ENCODE measurements at regions not wholly inside any gene's neighbourhood (a gene's known extent, or its start where the extent isn't known, plus 50 kb on each side); places are given as distances from the start of the nearest gene placed in this dataset.

DNA sequence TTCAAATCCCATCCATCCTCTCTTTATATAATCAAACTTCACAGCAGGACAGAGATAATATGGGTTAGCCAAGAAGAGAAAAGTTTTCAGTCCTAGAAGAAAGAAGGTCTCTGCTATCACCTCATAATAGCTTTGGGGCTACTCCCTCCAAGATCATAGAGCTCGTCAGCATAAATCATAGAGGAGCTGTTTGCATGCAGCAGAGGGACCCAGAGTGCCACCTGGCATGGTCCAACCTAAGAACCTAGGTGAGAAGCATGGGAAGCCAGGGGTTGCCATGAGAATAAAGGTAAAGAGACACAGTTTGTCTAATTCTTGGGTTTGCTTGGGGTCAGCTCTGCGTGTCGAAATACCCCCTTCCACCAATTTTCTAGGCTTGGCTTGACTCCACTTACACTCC, 87.1 kb upstream of the CYP1B1 start:
- Histone ChIP-seq H3K27ac (ENCODE audit: low read depth, low read length, poor library complexity, severe bottlenecking) (no peak overlapping the region), H3K36me3 (ENCODE audit: insufficient read depth, low read length) (no peaks in the 10 kb centered on the region), H2AFZ (ENCODE audit: low read length) (no peak overlapping the region), H3K4me1 (ENCODE audit: insufficient read depth, low read length, poor library complexity, severe bottlenecking) (no peaks in the 10 kb centered on the region), H3K9me3 (ENCODE audit: low read length) (no peaks in the 10 kb centered on the region), H3K4me2 (ENCODE audit: low read length) (no peak overlapping the region), H3K9me2 (ENCODE audit: insufficient read depth, low read length) (no peaks in the 10 kb centered on the region), H3K4me3 (ENCODE audit: low read depth, low read length, poor library complexity, severe bottlenecking) (no peak overlapping the region), H3K79me2 (ENCODE audit: insufficient read depth, low read depth, low read length) (no peaks in the 10 kb centered on the region), H4K20me1 (ENCODE audit: insufficient read depth, low read length) (no peaks in the 10 kb centered on the region)
- ChIA-PET CTCF (ENCODE audit: unreplicated experiment) (no interaction called here), POLR2A (interaction anchor here (0.6 kb wide), 1 partner anchor 44 kb away, joined by 5 read pairs; no protein-coding TSS in a partner anchor)
- peak; percentile 18 for DNase-seq (ENCODE audit: low spot score)
- TF ChIP-seq, protein P1, sequence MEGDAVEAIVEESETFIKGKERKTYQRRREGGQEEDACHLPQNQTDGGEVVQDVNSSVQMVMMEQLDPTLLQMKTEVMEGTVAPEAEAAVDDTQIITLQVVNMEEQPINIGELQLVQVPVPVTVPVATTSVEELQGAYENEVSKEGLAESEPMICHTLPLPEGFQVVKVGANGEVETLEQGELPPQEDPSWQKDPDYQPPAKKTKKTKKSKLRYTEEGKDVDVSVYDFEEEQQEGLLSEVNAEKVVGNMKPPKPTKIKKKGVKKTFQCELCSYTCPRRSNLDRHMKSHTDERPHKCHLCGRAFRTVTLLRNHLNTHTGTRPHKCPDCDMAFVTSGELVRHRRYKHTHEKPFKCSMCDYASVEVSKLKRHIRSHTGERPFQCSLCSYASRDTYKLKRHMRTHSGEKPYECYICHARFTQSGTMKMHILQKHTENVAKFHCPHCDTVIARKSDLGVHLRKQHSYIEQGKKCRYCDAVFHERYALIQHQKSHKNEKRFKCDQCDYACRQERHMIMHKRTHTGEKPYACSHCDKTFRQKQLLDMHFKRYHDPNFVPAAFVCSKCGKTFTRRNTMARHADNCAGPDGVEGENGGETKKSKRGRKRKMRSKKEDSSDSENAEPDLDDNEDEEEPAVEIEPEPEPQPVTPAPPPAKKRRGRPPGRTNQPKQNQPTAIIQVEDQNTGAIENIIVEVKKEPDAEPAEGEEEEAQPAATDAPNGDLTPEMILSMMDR (conservative IDR thresholded peaks at IDR 0.05; ENCODE audit: low read length) = no peak; the same call in 1 of the 2 replicates
- no peak for TF ChIP-seq EZH2phosphoT487 (IDR thresholded peaks at IDR 0.05; ENCODE audit: borderline replicate concordance, low read depth, low read length)
- BruUV-seq (replicated peaks) = no TSS peak
- intact Hi-C loops (cut with micrococcal nuclease; ENCODE audit: unreplicated experiment) = loop anchor here (5.0 kb wide), 1 partner anchor 109 kb away; no protein-coding TSS in a partner anchor

- BruUV-seq (replicated peaks) = no TSS peak
- DNase-seq (ENCODE audit: low spot score) = no peak
These were observed 84.6 kb upstream of the CYP1B1 start for GRCh38 chr2:38160516-38160915.

GRCh38 chr2:38159597-38159996, 83.6 kb upstream of the CYP1B1 start:
- TF ChIP-seq EZH2phosphoT487 (IDR thresholded peaks at IDR 0.05; ENCODE audit: borderline replicate concordance, low read depth, low read length) = no peak
- TF ChIP-seq, protein P1 (conservative IDR thresholded peaks at IDR 0.05; ENCODE audit: low read length) = no peak
- Histone ChIP-seq H3K36me3 (ENCODE audit: insufficient read depth, low read length) (no peaks in the 10 kb centered on the region), H3K27ac (ENCODE audit: low read depth, low read length, poor library complexity, severe bottlenecking) (no peak overlapping the region), H4K20me1 (ENCODE audit: insufficient read depth, low read length) (no peaks in the 10 kb centered on the region), H3K4me1 (ENCODE audit: insufficient read depth, low read length, poor library complexity, severe bottlenecking) (no peaks in the 10 kb centered on the region), H2AFZ (ENCODE audit: low read length) (no peak overlapping the region), H3K9me3 (ENCODE audit: low read length) (no peaks in the 10 kb centered on the region), H3K4me2 (ENCODE audit: low read length) (no peak overlapping the region), H3K9me2 (ENCODE audit: insufficient read depth, low read length) (no peaks in the 10 kb centered on the region), H3K79me2 (ENCODE audit: insufficient read depth, low read depth, low read length) (no peaks in the 10 kb centered on the region), H3K4me3 (ENCODE audit: low read depth, low read length, poor library complexity, severe bottlenecking) (no peak overlapping the region)
- intact Hi-C loops (cut with micrococcal nuclease; ENCODE audit: unreplicated experiment) = no loop called here
- no TSS peak for BruUV-seq (replicated peaks)
- ChIA-PET CTCF (ENCODE audit: unreplicated experiment) (no interaction called here), POLR2A (no interaction called here)
- DNase-seq (ENCODE audit: low spot score) = no peak

More at GRCh38 chr2:38160516-38160915, 84.6 kb upstream of the CYP1B1 start:
- Histone ChIP-seq H3K4me2 (ENCODE audit: low read length) (no peak overlapping the region), H2AFZ (ENCODE audit: low read length) (no peak overlapping the region), H3K79me2 (ENCODE audit: insufficient read depth, low read depth, low read length) (no peaks in the 10 kb centered on the region), H3K36me3 (ENCODE audit: insufficient read depth, low read length) (no peaks in the 10 kb centered on the region), H4K20me1 (ENCODE audit: insufficient read depth, low read length) (no peaks in the 10 kb centered on the region), H3K4me3 (ENCODE audit: low read depth, low read length, poor library complexity, severe bottlenecking) (no peak overlapping the region), H3K27ac (ENCODE audit: low read depth, low read length, poor library complexity, severe bottlenecking) (no peak overlapping the region), H3K9me3 (ENCODE audit: low read length) (no peaks in the 10 kb centered on the region), H3K4me1 (ENCODE audit: insufficient read depth, low read length, poor library complexity, severe bottlenecking) (no peaks in the 10 kb centered on the region), H3K9me2 (ENCODE audit: insufficient read depth, low read length) (no peaks in the 10 kb centered on the region)
- intact Hi-C loops (cut with micrococcal nuclease; ENCODE audit: unreplicated experiment) = loop anchor here (5.0 kb wide), 1 partner anchor 112 kb away; no protein-coding TSS in a partner anchor
- no peak for TF ChIP-seq EZH2phosphoT487 (IDR thresholded peaks at IDR 0.05; ENCODE audit: borderline replicate concordance, low read depth, low read length)
- TF ChIP-seq, protein P1 (conservative IDR thresholded peaks at IDR 0.05; ENCODE audit: low read length) = no peak
- CTCF ChIA-PET (ENCODE audit: unreplicated experiment) = no interaction called here
- POLR2A ChIA-PET = no interaction called here
